MCF 10A (cell line): ENCODE measurements at regions not wholly inside any gene's neighbourhood (a gene's known extent, or its start where the extent isn't known, plus 50 kb on each side); places are given as distances from the start of the nearest gene placed in this dataset.

Source experiments
- BruUV-seq: library from RNA; stranded (reverse); fragments of 400-500 nt; replicated peaks from 2 replicates; lab custom pipeline; 2021; lab: Mats Ljungman, UMichigan
- CTCF ChIA-PET: fragments of 300-600 bp; sonication (Branson Sonifier 250); formaldehyde crosslinking; extraction: SDS; loops from one replicate; lab custom pipeline; 2021; ENCODE audit warnings: antibody characterized with exemption, inconsistent platforms; lab: Yijun Ruan, JAX
- POLR2A ChIA-PET: fragments of 300-600, 350-650 bp; sonication (Branson Sonifier 250); formaldehyde crosslinking; extraction: SDS; loops from one replicate; lab custom pipeline; 2020; ENCODE audit warnings: antibody characterized with exemption, inconsistent platforms; lab: Yijun Ruan, JAX
- DNase-seq: peaks from one replicate; pipeline ENCODE4 v3.0.0-alpha.2; 2018; ENCODE audit not compliant: unreplicated experiment
- H3K27ac Mint-ChIP-seq: one replicate; pipeline ENCODE4 v1.8.0; 2022; ENCODE audit warnings: mild to moderate bottlenecking, low read depth, mixed read lengths; ENCODE audit not compliant: unreplicated experiment
- H3K27me3 Mint-ChIP-seq: one replicate; pipeline ENCODE4 v1.8.0; 2022; ENCODE audit warnings: mixed read lengths; ENCODE audit not compliant: insufficient read depth, unreplicated experiment
- H3K36me3 Mint-ChIP-seq: one replicate; pipeline ENCODE4 v1.8.0; 2022; ENCODE audit warnings: mild to moderate bottlenecking, moderate library complexity, mixed read lengths; ENCODE audit not compliant: insufficient read depth, unreplicated experiment
- H3K4me1 Mint-ChIP-seq: one replicate; pipeline ENCODE4 v1.8.0; 2022; ENCODE audit warnings: mixed read lengths; ENCODE audit not compliant: insufficient read depth, unreplicated experiment
- H3K4me3 Mint-ChIP-seq: one replicate; pipeline ENCODE4 v1.8.0; 2022; ENCODE audit warnings: mild to moderate bottlenecking, moderate library complexity, mixed read lengths; ENCODE audit not compliant: unreplicated experiment
- H3K9me3 Mint-ChIP-seq: one replicate; pipeline ENCODE4 v1.8.0; 2022; ENCODE audit warnings: mixed read lengths; ENCODE audit not compliant: unreplicated experiment
- intact Hi-C: fragments of 100-400 bp; cut with micrococcal nuclease; formaldehyde crosslinking; loops from 2 replicates; pipeline ENCODE4 v1.14.1; 2022
- TF ChIP-seq, protein P1 (sequence below): fragments of 200-600 bp; IDR thresholded peaks from one replicate; pipeline ENCODE4 v1.8.0; 2022; ENCODE audit warnings: antibody characterized with exemption, mild to moderate bottlenecking; ENCODE audit not compliant: unreplicated experiment

DNA sequence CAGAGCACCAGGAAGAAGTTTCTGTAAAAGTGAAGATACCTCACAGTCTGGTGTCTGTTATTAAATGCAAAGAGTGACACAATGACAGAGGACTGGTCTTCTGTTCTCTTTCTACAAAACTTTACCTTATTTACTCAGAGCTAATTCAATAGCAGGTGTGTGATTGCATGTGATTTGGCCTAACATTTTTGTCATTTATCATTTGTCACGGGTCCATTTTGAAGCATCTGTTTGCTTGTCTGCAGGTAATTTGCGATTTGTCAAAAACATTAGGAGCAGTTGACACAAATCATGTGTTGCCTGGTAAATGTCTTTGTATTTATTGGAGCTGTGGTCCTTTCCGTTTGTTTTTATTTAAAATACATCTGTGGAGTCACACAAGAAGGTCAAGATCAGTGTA, 1232.4 kb downstream of the STIM2 start:
- Mint-ChIP-seq H3K27me3 (no peaks in the 10 kb centered on the region), H3K36me3 (no peaks in the 10 kb centered on the region), H3K9me3 (no peaks in the 10 kb centered on the region), H3K4me3 (no peak overlapping the region), H3K27ac (no peak overlapping the region), H3K4me1 (peaks cover 5% of the 10 kb centered on the region)
- DNase-seq: no peak
- BruUV-seq: no TSS peak
- POLR2A ChIA-PET: no interaction called here
- TF ChIP-seq, protein P1, sequence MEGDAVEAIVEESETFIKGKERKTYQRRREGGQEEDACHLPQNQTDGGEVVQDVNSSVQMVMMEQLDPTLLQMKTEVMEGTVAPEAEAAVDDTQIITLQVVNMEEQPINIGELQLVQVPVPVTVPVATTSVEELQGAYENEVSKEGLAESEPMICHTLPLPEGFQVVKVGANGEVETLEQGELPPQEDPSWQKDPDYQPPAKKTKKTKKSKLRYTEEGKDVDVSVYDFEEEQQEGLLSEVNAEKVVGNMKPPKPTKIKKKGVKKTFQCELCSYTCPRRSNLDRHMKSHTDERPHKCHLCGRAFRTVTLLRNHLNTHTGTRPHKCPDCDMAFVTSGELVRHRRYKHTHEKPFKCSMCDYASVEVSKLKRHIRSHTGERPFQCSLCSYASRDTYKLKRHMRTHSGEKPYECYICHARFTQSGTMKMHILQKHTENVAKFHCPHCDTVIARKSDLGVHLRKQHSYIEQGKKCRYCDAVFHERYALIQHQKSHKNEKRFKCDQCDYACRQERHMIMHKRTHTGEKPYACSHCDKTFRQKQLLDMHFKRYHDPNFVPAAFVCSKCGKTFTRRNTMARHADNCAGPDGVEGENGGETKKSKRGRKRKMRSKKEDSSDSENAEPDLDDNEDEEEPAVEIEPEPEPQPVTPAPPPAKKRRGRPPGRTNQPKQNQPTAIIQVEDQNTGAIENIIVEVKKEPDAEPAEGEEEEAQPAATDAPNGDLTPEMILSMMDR: no peak
- CTCF ChIA-PET: no interaction called here
- intact Hi-C loops: no loop called here

DNA sequence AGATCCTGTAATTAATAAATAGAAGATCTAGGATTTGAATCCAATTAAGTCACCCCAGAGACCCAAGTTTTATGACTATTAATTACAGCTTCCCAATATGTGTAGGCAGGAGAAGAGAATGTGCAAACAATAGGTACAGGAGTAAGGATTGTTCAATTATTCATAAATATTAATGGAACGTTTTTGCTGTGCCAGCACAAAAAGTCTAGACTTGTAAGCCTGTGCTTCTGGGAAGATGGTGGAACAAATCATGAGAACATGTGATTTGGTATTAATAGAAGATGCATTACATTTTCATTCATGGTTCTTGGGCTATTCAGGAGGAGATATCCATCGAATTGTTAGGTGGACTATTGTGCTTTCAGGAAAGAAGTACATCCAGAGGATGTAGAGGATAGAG, 1240.9 kb downstream of the STIM2 start:
- TF ChIP-seq, protein P1: no peak
- H3K9me3 Mint-ChIP-seq: no peaks in the 10 kb centered on the region
- ChIA-PET CTCF (interaction anchor here (0.9 kb wide), 1 partner anchor 66 kb away, joined by 3 read pairs; no protein-coding TSS in a partner anchor), POLR2A (no interaction called here)
- no peak overlapping the region for H3K4me3 Mint-ChIP-seq
- DNase-seq: no peak
- intact Hi-C loops: no loop called here
- H3K4me1 Mint-ChIP-seq: no peaks in the 10 kb centered on the region
- no peaks in the 10 kb centered on the region for H3K27me3 Mint-ChIP-seq
- H3K36me3 Mint-ChIP-seq: no peaks in the 10 kb centered on the region
- no TSS peak for BruUV-seq
- H3K27ac Mint-ChIP-seq: no peak overlapping the region

DNA sequence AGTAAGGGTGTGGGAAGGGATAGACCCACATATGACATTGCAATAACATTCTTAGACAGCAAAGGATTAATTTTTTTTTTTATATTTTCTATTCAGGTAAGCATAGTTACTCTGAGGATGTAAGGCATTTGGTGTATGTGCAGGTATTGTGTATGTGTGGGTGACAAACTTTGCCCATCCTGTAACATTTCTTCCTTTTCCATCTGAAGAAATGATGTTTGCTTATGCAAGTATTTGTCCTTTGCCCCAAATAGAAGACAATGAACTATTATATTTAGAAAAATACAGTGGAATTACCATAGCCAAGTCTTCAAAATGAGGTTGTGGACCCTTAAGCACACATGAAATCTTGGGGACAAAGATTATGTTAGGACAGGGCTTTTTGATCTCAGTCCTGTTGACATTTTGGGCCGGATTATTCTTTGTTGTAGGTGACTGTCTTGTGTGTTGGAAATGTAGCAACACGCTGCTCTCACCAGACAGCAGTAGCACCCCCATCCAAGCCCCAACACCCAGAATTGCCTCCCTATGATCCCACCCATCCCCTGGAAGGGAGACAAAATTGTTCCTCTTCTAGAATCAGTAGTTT, 1244.7 kb downstream of the STIM2 start:
- POLR2A ChIA-PET: no interaction called here
- intact Hi-C loops: no loop called here
- Mint-ChIP-seq H3K27ac (no peak overlapping the region), H3K4me1 (no peaks in the 10 kb centered on the region), H3K9me3 (no peaks in the 10 kb centered on the region), H3K27me3 (no peaks in the 10 kb centered on the region), H3K4me3 (no peak overlapping the region), H3K36me3 (no peaks in the 10 kb centered on the region)
- no peak for DNase-seq
- CTCF ChIA-PET: no interaction called here
- no TSS peak for BruUV-seq
- TF ChIP-seq, protein P1: no peak

DNA sequence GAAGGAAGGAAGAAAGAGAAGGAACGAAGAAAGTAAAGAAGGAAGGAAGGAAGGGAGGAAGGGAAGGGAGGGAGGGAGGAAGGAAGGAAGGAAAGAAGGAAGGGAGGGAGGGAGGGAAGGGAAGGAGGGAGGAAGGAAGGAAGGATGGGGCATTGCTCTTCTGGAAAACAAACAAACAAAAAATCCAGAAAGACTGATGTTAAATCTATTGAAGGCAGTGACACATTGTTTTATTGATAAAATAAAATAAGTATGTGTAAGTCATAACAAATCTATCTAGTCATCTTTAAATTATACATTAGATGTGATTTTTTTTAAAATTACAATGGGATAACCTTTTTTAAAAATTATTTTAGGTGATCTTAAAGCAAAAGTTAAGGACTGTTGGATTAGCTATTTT, 1245.5 kb downstream of the STIM2 start:
- intact Hi-C loops: no loop called here
- no TSS peak for BruUV-seq
- no peaks in the 10 kb centered on the region for H3K9me3 Mint-ChIP-seq
- DNase-seq: no peak
- ChIA-PET CTCF (no interaction called here), POLR2A (no interaction called here)
- H3K27ac Mint-ChIP-seq: no peak overlapping the region
- no peaks in the 10 kb centered on the region for H3K36me3 Mint-ChIP-seq
- TF ChIP-seq, protein P1: no peak
- H3K27me3 Mint-ChIP-seq: no peaks in the 10 kb centered on the region
- no peak overlapping the region for H3K4me3 Mint-ChIP-seq
- no peaks in the 10 kb centered on the region for H3K4me1 Mint-ChIP-seq
